Right lobe of liver (tissue), 6 donors: ENCODE measurements at regions not wholly inside any gene's neighbourhood (a gene's known extent, or its start where the extent isn't known, plus 50 kb on each side); places are given as distances from the start of the nearest gene placed in this dataset.

Experiments used
- ATAC-seq, 4 donors: fragments of 200-7000 bp; cut with Tn5 transposase; one replicate each; pipeline ENCODE4 v1.9.1; 2020; ENCODE audit warnings: mild to moderate bottlenecking in 4 of 4, moderate library complexity in 4 of 4
- DNase-seq, 3 donors: peaks; one replicate each; pipeline ENCODE4 v3.0.0-alpha.2; 2020
- H3K27ac ChIP-seq, 3 donors: fragments of 200-600 bp; one replicate each; pipeline ENCODE4 v1.8.0; 2022
- H3K27me3 ChIP-seq, 2 donors: fragments of 200-600 bp; one replicate each; pipeline ENCODE4 v1.8.0; 2022
- H3K36me3 ChIP-seq, 4 donors: fragments of 200-600 bp; sonication (generic) in 1 of 4; one replicate each; pipeline versions ENCODE4 v1.5.1 to v1.8.0; 2017 to 2022; ENCODE audit warnings: control low read depth in 1 of 4
- H3K4me1 ChIP-seq, 4 donors: fragments of 200-600 bp; sonication (generic) in 1 of 4; one replicate each; pipeline versions ENCODE4 v1.5.1 to v1.8.0; 2017 to 2022; ENCODE audit warnings: control low read depth in 1 of 4
- H3K4me3 ChIP-seq, 3 donors: fragments of 200-600 bp; one replicate each; pipeline ENCODE4 v1.8.0; 2022
- H3K9me3 ChIP-seq, 4 donors: fragments of 200-600 bp; sonication (generic) in 1 of 4; one replicate each; pipeline versions ENCODE4 v1.5.1 to v1.8.0; 2017 to 2022; ENCODE audit warnings: control low read depth in 1 of 4
- POLR2A ChIP-seq: fragments of 450-650 bp; IDR thresholded peaks from one replicate; pipeline ENCODE4 v1.6.1; 2017; ENCODE audit warnings: antibody characterized with exemption, mild to moderate bottlenecking
- WGBS: methylation state at CpG from one replicate; pipeline ENCODE4 v1.1.6; 2018; ENCODE audit warnings: low coverage, low lambda C conversion rate; ENCODE audit not compliant: insufficient coverage; ENCODE audit errors: missing lambda C conversion rate; 5-methylcytosine and 5-hydroxymethylcytosine counted together
- intact Hi-C, 2 donors: fragments of 100-400 bp; cut with DNase I; formaldehyde crosslinking; loops; one replicate each; pipeline versions ENCODE4 v1.11.2 to v1.14.1; 2022
- TF ChIP-seq, protein P1 (sequence below), 4 donors: fragments of 200-600 bp in 3 of 4; fragments of 450-650 bp in 1 of 4; IDR thresholded peaks; one replicate each; pipeline versions ENCODE4 v1.5.1 to v1.8.0; 2016 to 2022; ENCODE audit warnings: antibody characterized with exemption in 4 of 4, mild to moderate bottlenecking in 2 of 4
- donor health status: DM: no; HTN: yes; CAD: no.
- donor health status: DM: no; HTN: no; CAD: no.
- donor health status: DM: no; HTN: no; CAD: no.
- donor health status: DM: no; HTN: yes; CAD: no.
- donor health status: DM: no; HTN: yes; CAD: no.

- WGBS, result 48% methylated on average over 2 of the region's 2 CpGs
- TF ChIP-seq, protein P1, sequence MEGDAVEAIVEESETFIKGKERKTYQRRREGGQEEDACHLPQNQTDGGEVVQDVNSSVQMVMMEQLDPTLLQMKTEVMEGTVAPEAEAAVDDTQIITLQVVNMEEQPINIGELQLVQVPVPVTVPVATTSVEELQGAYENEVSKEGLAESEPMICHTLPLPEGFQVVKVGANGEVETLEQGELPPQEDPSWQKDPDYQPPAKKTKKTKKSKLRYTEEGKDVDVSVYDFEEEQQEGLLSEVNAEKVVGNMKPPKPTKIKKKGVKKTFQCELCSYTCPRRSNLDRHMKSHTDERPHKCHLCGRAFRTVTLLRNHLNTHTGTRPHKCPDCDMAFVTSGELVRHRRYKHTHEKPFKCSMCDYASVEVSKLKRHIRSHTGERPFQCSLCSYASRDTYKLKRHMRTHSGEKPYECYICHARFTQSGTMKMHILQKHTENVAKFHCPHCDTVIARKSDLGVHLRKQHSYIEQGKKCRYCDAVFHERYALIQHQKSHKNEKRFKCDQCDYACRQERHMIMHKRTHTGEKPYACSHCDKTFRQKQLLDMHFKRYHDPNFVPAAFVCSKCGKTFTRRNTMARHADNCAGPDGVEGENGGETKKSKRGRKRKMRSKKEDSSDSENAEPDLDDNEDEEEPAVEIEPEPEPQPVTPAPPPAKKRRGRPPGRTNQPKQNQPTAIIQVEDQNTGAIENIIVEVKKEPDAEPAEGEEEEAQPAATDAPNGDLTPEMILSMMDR (IDR thresholded peaks at IDR 0.05), result no peak
- ATAC-seq, result no peak
- Histone ChIP-seq H3K36me3 (no peaks in the 10 kb centered on the region), H3K9me3 (no peaks in the 10 kb centered on the region), H3K27ac (no peak overlapping the region), H3K4me3 (no peak overlapping the region), H3K27me3 (no peaks in the 10 kb centered on the region), H3K4me1 (no peaks in the 10 kb centered on the region)
- no peak for DNase-seq
- intact Hi-C loops, result no loop called here
Observed at GRCh38 chr1:73756817-73757216, 441.2 kb downstream of the LRRIQ3 start.

- no peak for TF ChIP-seq POLR2A
- TF ChIP-seq, protein P1 (IDR thresholded peaks at IDR 0.05), result no peak
- intact Hi-C loops, result no loop called here
- H3K4me1 ChIP-seq, result no peaks in the 10 kb centered on the region
- no peaks in the 10 kb centered on the region for H3K27me3 ChIP-seq
- no peaks in the 10 kb centered on the region for H3K9me3 ChIP-seq
- H3K36me3 ChIP-seq, result no peaks in the 10 kb centered on the region
- DNase-seq (no peak), ATAC-seq (no peak)
- WGBS, result 39% methylated on average over 2 of the region's 2 CpGs
- H3K4me3 ChIP-seq, result no peak overlapping the region
- H3K27ac ChIP-seq, result no peak overlapping the region
Observed at GRCh38 chr1:73755649-73756048, 442.3 kb downstream of the LRRIQ3 start.

DNA sequence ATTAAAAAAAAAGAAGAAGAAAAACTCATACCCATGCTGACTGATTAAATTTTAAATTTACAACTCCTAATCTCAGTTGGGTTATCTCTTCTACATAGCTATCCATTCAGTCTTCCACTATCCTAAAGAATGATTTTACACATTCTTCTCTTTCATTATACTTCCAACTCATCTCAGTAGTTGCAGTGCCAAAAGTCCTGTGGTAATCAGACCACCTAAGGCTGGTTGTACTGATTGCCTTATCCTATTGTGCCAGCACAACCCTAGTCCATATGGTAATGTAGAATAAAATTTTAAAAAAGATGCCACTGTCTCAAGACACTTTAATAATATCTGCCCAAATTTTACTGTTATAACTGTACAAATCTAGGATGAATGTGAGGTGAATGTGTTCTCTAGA is 448.0 kb downstream of the LRRIQ3 start:
- H3K27ac ChIP-seq, result no peak overlapping the region
- ATAC-seq, result no peak
- intact Hi-C loops, result no loop called here

GRCh38 chr1:73744985-73745384 is 453.0 kb downstream of the LRRIQ3 start:
- ATAC-seq, result no peak
- no peak for DNase-seq
- H3K4me3 ChIP-seq, result no peak overlapping the region
- H3K9me3 ChIP-seq, result peaks cover 0 to 14% (median 0%) of the 10 kb centered on the region in 4 donors
- no peak for TF ChIP-seq POLR2A
- TF ChIP-seq, protein P1 (IDR thresholded peaks at IDR 0.05), result no peak
- no peak overlapping the region for H3K27ac ChIP-seq
- no peaks in the 10 kb centered on the region for H3K27me3 ChIP-seq
- H3K4me1 ChIP-seq, result no peaks in the 10 kb centered on the region
- H3K36me3 ChIP-seq, result no peaks in the 10 kb centered on the region
- intact Hi-C loops, result no loop called here

More for the DNA sequence above, 448.0 kb downstream of the LRRIQ3 start:
- Histone ChIP-seq H3K9me3 (peaks cover 0 to 7% (median 0%) of the 10 kb centered on the region in 4 donors), H3K4me1 (no peaks in the 10 kb centered on the region), H3K27me3 (no peaks in the 10 kb centered on the region), H3K4me3 (no peak overlapping the region), H3K36me3 (no peaks in the 10 kb centered on the region)
- no peak for DNase-seq
- TF ChIP-seq POLR2A, result no peak
- TF ChIP-seq, protein P1 (IDR thresholded peaks at IDR 0.05), result no peak

DNA sequence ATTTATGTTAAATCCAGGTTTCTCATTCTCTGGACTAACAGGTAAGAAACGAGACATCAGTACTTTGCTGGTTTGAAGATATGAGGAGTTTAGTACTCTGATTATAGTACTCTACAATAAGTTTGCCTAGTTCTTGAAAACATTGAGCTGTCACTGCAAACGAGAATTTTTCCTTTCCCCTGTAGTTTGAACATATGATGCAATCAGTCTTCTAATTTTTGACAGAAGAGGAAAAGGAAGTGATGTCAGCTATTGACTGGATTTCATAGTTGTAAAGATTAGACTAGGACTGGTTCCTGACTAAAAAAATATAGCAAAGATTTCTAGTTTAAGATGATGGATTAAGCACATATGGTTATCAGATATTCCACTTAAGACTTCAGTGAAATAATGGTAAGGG is 461.9 kb downstream of the LRRIQ3 start:
- DNase-seq (no peak), ATAC-seq (no peak)
- H3K9me3 ChIP-seq, result no peaks in the 10 kb centered on the region
- H3K27me3 ChIP-seq, result no peaks in the 10 kb centered on the region
- intact Hi-C loops, result no loop called here
- H3K4me1 ChIP-seq, result no peaks in the 10 kb centered on the region
- no peaks in the 10 kb centered on the region for H3K36me3 ChIP-seq
- H3K27ac ChIP-seq, result no peak overlapping the region
- WGBS, result 20% methylated on average over 2 of the region's 2 CpGs
- H3K4me3 ChIP-seq, result no peak overlapping the region
- TF ChIP-seq, protein P1 (IDR thresholded peaks at IDR 0.05), result no peak
- TF ChIP-seq POLR2A, result no peak
